Stimulated activated CD4-positive, alpha-beta T cell treated with anti-CD3 and anti-CD28 coated beads, Interleukin-12 subunit alpha, Interleukin-12 subunit beta, amount 100 ng/mL, for 48 hours (primary cell): ENCODE measurements at regions not wholly inside any gene's neighbourhood (a gene's known extent, or its start where the extent isn't known, plus 50 kb on each side); places are given as distances from the start of the nearest gene placed in this dataset.

Source experiments
- DNase-seq, 3 donors: peaks; one replicate each; pipeline ENCODE4 v3.0.0-alpha.2; 2020; ENCODE audit warnings: low read depth in 2 of 3, low spot score in 1 of 3

DNA sequence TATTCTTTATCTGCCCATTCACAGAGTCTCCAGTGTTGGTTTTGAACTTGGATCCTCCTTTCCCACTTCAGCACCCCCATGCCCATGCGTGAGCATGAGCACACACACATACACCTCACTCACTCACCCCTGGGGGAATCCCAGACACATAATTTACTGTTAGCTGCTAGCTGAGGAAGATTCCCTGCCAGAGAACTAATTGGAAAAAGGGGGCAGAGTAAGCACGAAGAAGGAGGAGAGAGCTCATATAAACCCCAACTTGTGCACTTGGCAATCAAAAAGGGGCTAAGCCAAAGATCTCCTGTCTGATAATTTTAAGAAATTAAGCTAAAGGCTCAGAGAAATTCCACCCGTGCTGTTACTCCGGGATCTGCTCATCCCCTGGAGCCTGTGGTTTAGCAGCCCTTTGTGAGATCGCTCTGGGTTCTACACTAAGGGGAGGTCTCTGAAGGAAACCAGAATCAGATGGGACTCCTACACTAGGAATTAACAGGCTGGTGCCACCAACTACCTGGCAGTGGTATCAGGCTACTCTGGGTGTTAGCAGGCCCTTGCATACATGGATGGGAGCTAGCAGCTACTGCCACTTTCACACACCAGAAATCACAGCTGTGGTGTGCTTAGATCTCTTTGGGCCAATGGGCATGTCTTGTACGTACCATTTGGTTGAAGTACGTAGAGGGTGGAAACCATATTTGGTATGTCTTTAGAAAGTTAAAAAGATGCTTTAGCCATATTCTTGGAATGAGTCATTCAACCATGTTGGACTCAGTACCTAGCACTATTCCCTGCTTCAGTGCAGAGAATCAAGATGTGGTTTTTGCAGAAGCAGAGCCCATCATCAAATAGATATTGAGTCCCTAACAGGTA lies 95.6 kb upstream of the SLC14A2 start:
- no peak for DNase-seq

DNA sequence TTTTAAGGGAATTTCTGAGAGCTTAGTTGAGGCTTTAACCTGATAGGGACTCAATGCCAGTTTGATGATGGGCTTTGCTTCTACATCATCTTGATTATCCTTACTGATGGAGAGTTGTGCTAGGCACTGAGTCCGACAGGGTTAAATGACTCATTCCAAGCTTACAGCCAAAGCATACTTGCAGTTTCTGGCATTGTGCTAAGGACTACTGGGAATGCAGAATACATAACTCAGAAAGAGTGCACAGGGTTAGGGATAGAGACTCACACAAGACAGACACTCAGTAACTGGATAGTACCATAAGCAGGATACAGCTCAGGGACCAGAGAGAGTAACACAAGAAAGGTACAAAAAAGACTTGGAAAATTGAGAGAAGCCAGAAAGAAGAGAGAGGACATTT lies 94.1 kb upstream of the SLC14A2 start:
- no peak for DNase-seq

DNA sequence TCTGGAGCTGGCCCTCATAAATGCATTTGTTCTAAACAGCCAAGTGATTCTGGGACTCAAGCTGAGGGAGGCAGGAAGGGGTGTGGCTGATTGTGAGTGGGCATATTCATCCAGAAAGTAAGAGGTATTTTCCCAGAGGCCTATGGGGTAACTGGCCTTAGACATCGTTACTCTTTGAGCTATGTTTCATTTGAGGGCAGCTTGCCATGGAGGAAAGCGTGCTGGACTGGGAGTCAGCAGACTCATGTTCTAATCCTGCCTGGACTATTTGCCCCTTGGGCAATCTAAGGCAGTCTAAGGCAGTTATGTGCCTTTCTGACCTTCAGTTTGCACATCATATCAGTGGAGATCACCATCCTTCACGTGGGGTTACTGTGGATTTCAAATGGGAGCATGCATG lies 93.5 kb upstream of the SLC14A2 start:
- no peak for DNase-seq

DNA sequence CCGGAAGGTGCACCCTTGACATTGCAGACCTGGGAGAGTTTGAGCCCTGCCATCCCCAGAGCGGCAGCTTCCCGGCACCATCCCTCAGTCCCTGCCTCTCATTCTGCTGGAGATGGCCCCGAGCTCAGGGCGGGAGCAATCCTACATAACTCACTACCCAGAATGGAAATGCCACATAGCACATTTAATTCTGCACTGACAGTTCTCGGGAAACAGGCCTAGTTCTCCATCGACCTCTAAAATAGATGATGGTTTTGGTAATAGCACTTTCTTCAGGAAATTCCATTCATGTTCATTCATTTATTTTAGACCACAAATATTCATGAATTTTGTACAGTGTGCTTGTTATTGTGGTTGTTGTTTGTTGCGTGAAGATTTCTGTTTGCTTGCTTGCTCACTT lies 92.9 kb upstream of the SLC14A2 start:
- DNase-seq = no peak

DNA sequence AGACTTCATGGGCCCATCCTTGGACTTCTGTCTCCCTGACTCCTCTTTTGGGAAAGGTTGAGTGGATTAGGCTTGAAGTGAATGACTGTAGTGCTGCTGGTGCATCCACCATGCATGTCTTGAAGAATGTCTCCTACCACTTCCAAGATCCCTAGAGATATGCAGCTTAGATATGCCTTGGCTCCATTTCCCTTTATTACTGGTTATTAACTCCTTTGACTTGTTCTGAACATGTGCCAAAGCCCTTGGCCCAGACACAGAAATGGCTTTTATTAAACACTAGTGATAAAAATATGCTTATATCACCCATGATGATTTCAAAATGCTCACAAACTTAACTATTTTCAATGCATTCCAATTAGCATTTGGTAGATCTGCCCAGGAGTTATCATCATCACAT lies 90.0 kb upstream of the SLC14A2 start:
- DNase-seq = no peak

DNA sequence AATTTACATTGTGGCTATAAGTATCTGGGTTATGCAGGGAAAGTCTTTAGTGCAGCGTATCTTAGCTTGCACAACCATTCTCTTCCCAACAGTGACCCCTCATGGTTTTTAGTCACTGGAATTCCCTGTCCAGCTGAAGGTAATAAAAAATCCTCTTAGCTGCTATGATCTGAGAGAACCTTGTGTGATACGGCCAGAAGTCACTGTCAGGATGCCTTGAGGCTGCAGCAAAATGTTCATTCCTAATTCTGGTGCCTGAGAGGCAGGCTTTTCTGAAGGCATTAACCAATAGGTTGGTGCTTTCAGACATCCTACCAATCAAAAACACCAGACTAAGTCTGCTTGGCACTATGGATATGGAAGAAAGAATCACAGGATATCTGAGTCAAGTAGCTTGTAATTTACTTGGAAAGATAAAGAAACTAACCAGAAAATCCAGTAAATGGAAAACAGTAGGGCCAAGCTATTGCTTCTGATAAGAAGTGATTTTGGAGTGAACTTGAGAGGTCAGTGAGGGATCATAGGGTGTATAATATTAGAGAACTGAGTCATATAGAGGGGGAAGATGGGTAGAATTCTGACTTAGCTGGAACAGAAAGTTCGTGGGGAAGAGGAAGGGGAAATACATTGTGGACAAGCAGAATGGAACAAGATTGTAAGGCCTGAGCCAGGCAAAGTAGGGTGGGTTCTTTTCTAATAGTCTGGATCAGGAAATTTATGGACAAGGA lies 89.0 kb upstream of the SLC14A2 start:
- no peak for DNase-seq

DNA sequence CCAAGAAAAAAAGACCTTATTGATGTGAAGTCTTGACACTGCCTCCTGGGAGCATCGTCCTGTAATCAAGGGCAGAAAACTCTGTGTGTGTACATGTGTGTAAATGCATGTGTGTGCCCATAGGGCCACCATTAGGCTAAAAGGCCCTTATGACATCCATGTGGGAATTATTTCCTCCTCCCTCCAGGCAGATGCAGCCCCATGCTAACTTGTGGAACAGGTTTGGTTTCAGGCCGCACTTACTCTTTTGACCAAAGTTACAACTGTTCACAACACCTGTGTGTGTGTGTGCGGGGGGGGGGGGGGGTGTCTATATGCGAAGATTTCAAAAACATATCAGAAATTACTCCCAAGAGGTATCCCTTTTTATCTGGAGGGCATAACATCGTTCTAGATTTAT lies 87.4 kb upstream of the SLC14A2 start:
- no peak for DNase-seq

DNA sequence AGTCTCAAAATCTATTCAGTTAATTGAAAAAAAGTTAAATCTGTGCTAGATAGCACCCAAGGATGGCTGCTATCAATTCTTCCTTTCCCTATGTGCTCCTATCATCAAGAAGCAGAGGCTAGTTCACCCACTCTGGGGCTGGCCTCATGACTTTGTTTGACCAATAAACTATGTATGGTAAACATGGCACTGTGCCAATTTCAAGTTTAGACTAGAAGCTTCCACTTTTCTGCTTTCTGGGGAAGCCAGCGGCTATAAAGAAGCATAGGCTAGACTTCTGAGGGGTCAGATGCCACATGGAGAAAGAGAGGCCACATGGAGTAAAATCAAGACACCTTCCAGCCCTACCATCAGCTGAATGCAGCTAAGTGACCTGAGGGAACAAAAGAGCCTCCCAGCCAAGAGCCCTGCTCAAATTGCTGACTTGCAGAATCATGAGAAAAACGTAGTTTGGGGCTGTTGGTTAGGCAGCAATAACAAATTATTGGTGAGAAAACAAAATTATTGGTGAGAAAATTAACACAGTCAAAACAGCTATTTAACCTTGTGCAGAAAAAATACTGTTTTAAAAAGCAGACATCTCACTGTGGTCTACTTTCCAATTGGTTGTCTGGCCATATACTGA lies 86.5 kb upstream of the SLC14A2 start:
- DNase-seq = no peak

DNA sequence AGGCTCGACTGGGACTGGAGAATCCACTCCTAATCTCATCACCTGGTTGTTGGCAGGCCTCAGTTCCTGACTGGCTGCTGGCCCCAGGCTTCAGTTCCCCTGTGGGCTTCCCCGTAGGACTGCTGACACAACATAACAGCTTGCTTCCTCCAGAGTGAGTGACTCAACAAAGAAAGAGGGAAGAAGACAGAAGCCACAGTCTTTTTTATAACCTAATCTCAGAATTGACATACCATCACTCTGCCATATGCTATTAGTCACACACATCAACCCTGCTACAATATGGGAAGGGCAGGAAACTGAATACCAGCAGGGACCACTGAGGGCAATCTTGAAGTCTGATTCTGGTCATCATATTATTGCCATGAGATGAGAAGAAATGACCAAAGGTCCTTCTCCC lies 76.8 kb upstream of the SLC14A2 start:
- no peak for DNase-seq

DNA sequence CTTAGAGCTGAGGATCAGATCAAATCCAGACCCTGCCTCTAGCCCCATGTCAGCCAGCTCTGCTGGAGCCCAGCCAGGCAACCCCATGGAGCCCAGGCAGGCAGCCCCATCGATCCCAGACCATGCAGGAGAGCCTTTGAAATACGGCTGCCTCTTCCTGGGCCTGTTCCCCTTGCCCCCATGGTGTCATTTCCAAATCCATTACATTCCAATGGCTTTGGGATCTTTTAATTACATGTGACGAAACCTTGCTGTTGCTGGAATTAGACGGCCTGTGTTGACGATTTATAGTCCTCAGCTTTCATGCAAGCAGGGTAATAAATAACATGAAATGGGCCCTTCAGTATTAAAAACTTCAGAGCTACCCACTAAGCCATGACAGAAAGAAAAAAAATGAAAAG lies 75.8 kb upstream of the SLC14A2 start:
- no peak for DNase-seq

DNA sequence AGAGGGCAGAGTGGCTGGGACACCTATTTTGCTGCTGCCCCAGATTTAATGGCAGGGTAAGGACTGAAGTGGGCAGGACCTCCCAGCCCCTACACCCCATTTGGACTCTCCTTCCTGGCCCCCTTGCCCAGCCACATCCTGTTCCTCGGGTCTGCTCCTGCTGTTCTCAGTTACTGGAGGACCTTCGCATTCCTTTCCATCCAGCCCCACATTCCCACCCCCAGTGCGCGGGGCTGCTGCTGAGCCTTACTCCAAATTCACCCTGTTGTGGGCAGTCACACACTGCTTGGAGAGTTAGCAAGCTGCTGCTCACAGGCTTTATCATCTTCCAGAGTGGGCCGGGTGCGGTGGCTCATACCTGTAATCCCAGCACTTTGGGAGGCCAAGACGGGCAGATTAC lies 75.2 kb upstream of the SLC14A2 start:
- DNase-seq = no peak

DNA sequence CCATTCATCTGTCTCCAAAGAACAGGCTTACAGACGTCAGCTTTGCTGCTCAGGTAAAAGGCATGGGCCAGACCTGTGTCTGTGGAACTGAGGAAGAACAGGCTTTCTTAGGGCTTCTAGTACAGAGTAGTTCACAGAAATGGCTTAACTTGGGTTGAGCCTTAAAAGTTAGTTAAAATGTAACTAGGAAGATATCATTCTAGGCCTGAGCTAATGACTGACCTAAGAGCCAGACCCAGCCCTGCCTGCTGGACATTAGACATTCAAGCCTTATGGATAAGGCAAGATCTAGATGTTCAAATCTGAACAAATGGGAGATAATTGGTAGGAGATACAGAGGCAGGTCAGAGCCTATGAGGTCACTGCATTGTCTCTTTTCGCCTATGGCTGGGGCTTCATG lies 73.9 kb upstream of the SLC14A2 start:
- DNase-seq = no peak

DNA sequence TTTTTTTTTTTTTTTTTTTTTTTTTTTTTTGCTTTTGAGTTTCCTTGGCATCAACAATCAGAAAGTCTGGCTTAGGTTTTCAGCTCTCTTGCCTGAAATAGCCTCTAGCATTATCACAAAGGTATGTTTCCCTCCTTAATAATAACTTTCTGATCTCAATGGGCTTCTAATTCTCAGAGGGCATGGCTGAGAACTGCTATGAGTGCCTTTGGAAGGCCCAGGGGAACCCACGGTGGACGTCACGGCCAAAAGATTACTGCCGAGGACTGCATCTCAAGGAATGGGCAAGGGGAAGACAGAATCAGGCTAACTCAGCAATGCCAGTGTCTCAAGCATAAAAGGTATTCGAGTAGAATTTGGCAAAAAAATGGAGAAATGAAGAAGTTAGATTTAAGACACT lies 73.2 kb upstream of the SLC14A2 start:
- DNase-seq = no peak

DNA sequence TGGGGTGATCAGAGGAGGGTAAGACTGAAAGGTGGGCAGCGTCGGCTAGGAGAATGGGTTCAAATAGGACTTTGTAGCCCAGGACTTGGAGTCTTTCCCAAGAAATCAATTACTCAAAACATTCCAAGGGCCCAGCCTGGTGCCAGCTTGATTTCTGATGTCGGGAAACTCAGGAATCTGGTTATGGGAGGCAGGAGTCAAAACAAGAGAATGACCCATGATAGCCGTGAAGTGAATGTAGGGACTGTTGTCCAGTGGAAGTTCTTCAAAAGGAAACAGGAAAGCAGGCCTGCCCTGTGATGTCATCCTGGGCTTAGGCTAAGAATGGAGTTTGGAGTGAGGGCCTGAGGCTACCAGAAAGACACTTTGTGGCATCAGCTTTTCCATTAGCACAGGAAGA lies 67.4 kb upstream of the SLC14A2 start:
- DNase-seq = no peak

DNA sequence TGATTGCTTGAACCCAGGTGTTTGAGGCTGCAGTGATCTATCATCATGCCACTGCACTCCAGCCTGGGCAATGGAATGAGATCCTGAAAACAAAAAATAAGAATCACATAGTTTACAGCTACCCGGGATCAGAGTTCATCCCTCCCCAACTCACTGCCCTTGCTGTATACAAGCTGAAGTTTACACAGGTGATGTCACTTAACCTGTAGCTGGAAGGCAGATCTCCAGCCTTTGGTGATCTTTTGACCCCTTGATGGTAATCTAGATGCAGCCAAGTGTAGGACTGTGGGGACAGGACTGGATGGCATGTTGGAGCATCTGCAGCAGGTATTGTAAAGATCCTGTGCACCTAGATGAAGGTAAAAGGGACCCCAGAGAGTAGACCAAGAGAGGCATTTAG lies 66.7 kb upstream of the SLC14A2 start:
- no peak for DNase-seq

DNA sequence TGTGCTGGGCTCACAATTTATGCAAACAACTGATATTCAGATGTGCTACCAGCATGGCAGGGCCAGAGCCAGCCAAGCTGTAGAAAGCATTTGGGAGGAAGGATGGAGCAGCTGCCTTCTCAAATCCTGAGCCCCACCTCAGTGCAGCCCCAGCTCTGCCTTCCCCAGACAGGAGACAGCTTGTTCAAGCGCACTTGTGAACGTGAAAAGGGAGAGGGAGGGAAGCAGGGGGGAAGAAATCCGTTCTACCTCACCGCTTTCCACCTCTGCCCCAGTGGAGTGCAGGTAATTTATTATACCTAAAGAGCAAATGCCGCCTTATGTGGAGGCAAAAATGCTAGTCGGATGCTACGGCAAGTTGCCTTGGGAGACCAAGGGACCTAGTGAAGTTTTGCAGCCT lies 66.0 kb upstream of the SLC14A2 start:
- no peak for DNase-seq

DNA sequence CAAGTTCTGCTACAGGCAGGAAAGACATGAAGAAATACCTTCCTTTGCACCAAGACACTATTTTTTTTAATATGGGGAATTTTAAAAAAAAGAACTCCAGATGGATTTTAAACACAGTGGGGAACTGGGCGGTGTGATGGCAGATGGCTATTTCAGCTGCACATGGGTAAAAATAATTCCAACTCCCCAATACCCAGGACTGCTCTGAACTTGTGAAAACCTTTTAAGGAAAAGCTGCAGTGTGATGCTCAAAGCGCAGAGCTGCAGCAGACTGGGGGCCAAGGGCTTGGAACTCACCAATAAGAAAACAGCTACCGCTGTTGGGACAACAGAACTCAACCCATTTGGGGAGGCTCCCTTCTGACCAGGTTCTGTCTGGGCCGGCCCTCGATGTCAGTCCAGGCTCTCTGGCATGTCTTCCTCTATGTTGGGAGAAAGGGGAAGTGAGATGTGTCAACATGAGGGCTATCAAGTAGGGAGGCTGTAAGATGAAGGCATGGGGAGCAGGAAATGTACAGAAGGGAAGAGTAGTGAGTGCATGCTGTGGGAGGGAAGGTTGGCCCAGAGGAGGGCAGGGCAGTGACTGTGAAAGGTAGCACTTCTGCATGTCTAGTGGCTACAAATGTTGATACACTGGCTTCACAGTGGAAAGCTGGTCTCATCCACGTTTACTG lies 64.0 kb upstream of the SLC14A2 start:
- no peak for DNase-seq

DNA sequence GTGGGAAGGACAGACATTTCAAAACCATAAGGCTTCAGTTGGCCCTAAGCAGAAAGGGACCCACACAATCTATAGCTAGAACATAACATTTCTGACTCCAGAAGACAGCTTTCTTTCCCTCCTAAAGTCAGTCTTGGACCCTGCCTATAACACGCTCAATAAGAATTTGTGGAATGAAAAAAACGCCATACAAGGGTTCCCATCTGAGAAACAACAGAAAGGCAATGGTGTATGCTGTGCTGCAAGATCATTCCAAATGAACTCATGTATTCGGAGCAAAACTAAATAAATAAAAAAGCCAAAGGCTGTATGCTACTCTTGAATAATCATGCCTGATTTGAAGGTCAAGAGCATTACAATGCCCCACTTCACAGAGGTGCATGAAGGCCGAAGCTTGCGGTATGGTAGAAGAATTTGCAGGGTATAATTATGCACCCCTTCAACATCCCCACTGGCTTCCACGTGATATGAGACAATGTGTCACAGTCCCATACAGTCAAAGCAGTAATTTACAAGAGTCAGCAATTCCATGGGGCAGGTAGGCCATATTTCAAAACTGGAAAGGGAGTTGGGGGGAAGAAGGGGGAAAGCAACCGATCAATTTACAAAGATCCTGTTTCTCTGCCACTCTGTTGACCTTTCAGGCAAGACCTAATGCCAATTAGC lies 61.4 kb upstream of the SLC14A2 start:
- DNase-seq = no peak

DNA sequence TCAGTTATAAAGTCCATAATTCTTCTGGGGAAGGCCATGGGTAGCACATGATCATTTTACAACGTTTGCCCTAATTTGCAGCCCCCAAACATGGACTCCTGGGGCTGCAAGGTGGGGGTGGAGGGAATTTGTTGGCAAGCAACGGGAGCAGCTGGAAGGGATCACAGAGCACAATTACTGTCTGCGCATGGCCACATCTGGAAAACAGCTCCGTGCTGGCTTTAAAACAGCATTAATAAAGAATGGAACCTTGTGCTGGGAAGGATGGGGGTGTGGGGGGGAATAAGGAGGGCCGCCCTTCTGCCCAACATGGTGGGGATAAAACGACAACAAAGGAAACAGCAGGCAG lies 60.9 kb upstream of the SLC14A2 start:
- no peak for DNase-seq

DNA sequence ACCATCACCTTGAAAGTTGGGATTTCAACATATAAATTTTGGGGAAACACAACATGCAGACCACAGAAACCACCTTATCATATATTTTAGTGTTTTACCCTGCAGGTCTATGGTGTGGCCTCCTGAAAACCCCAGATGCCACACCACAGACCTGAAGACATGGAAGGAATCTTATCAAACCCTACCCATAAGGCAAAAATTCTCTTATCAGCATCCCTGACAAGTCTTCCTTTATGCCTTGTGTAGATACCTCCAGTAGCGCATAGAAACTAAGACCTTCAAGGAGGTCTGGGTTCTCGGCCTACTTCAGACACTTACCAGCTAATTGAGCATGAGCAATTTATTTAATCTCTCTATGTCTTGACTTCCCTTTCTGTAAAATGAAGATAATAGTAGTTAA lies 59.1 kb upstream of the SLC14A2 start:
- no peak for DNase-seq

DNA sequence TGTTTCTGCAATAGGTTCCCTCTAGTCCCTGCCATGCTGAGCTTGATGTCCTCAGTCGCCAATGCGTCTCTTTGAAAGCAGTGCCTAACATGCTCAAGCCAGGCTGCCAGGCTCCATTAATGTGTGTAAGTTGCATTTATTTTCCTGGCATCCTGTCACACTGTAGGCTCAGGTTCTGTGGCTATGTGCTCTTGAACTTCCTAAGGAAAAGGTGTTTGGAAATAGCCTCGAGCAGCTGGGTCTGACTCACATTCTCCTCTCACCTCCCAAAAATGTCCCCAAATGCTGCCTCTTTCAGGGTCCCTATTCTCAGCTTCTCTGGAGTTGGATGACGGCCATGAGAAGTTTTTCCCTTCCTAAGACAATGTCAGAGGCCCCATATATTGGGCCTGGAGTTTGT lies 58.0 kb upstream of the SLC14A2 start:
- no peak for DNase-seq
